Activated naive CD8-positive, alpha-beta T cell treated with anti-CD3 and anti-CD28 coated beads, Interleukin-2, amount 50 U/mL, for 16 hours (primary cell): ENCODE measurements at regions not wholly inside any gene's neighbourhood (a gene's known extent, or its start where the extent isn't known, plus 50 kb on each side); places are given as distances from the start of the nearest gene placed in this dataset.

ENCODE experiments used
- DNase-seq: peaks from one replicate; pipeline ENCODE4 v3.0.0-alpha.2; 2020; ENCODE audit warnings: low read depth, low spot score

DNA sequence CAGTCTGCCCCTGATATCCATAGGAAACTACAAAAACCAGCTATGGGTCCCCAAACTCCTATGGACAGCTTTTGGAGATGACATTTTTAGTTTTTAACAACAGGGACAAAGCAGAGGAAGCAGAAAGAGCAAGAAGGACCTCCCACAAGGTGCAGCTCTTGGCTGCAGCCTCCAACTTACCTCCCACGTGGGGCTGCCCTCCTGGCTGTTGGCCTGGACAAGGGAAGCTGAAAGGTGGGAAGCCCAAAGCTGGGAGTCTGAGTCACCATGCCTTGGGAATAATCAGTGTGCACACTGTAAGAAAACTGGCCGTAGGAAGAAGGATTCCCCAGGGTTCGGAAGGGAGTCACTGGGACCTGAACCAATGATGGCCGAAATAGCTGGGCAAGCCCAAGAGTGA is 51.8 kb upstream of the PAX1 start:
- no peak for DNase-seq

DNA sequence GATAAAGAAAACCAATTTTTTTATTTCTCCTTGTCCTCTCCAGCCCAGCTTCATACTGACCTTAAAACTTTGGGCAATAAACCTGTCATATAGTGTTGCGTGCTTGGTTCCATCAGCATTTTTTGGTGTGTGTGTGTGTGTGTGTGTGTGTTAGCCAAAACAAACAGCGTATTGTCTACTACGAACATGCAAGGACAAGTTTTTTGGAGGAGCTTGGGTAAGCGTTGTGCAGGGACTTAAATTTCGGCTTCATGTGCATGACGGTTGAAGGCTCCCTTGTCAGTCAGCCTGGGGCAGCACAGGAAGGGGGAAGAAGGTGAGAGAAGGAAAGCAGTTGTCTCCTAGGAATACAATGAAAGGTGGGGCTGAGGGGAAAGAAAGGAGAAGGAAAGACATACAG is 62.0 kb upstream of the PAX1 start:
- DNase-seq: no peak

DNA sequence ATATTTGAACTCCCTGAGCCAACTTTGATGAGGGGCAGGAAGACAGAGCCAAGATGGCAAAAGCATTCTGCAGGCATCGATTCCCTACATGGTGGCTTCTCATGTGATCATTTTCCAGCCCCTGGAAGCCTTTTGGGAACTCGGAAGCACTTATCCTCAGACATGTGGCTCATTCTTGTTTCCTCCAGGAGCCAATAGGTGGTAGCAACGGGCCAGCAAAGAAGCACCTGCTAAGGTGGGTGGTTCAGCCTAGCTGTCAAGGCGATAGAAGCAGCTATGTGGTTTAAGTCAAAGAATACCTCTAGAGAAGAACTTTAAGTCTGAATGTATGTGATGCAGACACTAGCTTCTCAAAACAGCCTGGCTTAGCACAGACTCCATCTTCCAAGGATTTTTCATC is 64.9 kb upstream of the PAX1 start:
- no peak for DNase-seq

DNA sequence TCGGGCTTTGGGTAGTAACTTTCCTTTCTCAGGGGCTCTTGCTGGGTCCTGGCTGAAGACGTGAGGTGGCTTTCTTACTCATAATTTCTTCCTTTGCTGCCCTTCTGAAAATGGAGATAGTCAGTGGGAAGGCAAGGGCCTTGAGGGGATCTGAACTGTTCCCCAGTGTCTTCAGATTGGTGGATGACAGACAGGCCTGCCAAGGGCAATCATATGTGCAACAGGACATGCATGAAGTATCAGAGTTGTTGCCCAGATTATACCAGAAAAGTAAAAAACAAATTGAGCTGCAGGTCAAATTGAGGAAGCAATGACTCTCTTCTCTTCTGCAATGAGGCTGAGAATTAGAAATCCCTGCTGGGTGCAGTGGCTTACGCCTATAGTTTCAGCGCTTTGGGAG is 71.6 kb upstream of the PAX1 start:
- DNase-seq: no peak

DNA sequence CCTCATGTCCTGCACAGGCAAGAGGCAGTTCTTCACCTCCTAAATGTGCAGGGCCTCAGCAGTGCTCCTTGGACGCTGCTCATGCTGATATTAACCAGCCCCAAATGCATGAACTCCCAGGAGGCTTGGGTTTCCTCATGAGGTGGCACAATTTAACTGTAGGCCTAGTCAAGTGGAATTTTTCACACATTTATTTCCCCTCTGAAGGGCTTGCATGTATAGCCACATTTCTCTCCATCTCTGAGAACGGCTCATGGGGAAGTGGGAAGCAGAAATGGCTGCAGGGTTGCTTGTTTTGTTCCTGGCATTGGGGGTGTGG is 72.8 kb upstream of the PAX1 start:
- no peak for DNase-seq

DNA sequence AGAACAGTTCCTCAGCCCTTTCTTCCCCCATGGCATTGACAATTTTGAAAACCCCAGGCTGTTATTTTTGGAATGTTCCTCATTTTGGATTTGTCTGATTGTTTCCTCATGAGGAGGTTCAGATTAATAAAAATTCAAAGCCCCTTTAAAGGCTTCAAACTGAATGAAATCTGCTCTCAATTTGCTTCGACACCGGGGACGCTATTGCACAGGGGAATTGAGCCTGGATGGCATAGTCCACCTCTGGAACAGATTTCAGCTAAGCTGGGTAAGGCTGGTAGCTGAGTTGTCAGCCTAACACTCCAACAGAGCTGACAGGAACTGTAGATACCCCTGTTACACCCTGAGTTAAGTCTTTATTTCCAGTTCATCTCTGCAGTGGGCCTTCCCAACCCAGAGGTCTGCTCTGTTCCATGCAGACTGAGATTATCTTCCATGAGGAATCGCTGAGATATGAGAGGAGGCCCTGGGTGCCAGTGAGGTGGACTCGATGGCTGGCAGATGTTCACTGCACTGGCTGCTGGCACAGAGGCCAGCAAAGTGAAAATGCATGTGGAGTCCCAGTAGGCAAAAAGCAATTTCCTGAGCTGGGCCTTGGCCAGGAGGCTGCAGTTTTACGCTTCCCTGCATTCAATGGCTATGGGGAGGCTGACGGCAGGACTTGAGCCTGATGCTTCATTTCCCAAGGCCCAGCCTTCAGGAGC is 73.3 kb upstream of the PAX1 start:
- no peak for DNase-seq

DNA sequence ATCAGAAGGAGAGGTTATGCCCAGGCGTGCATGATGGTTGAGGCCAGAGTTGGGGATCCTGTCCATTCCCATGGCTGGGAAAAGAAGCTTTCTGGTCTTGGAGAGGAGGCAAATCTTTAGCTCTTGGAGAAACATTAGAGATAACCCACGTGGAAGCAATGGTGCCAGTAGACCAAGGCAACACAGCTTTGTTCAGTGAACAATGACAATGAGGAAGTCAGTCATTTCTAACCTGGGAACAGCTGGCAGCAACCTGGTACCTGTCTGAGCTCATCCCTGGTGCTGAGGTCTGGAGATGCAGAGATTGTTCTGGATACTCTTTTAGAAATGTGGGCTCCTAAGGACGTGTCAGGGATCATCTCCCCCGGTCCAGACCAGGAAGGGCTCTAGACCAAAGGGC is 76.7 kb upstream of the PAX1 start:
- DNase-seq: no peak

DNA sequence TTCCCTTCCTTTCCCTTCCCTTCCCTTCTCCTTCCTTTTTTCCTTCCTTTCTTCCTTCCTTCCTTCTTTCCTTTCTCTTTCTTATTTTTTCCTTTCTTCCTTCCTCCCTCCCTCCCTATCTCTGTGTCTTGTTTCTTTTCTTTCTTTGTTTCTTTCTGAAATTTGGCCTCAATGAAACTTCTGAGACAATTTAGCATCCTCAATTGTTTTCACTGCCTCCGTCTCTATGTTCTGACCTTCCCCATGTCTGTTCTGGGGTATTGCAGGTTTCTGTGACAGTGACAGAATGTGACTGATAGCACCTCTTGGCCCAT is 81.7 kb upstream of the PAX1 start:
- DNase-seq: no peak

DNA sequence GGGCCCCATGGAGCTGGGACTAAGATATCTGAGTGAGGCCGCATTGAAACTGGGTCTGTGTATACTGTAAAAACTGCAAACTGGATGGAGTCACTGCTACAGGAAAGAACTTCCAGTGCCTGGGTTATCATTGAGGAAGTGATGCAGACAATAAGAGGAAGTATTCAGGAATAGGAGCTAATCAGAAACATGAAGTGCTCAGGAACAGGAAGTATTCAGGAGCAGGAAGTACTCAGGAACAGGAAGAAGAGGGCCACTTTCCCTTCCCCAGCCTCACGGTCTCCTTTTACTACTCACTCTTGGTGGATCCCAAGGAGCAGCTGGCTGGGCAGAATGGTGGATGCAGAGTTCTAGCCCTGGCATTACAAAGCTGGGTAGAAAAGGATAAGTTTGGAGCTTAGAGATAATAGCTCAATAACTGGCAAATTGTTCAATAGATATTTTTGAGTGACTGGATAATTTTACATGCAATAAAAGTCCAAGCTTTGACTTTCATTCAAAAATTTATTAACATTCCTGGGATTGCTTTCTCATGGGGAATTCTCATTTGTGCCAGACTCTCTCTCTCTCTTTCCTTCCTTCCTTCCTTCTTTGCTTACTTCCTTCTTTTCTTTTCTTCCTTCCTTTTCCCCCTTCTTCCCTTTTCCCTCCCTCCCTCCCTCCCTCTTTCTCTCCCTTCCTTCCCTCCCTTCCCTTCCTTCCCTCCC is 82.2 kb upstream of the PAX1 start:
- no peak for DNase-seq

DNA sequence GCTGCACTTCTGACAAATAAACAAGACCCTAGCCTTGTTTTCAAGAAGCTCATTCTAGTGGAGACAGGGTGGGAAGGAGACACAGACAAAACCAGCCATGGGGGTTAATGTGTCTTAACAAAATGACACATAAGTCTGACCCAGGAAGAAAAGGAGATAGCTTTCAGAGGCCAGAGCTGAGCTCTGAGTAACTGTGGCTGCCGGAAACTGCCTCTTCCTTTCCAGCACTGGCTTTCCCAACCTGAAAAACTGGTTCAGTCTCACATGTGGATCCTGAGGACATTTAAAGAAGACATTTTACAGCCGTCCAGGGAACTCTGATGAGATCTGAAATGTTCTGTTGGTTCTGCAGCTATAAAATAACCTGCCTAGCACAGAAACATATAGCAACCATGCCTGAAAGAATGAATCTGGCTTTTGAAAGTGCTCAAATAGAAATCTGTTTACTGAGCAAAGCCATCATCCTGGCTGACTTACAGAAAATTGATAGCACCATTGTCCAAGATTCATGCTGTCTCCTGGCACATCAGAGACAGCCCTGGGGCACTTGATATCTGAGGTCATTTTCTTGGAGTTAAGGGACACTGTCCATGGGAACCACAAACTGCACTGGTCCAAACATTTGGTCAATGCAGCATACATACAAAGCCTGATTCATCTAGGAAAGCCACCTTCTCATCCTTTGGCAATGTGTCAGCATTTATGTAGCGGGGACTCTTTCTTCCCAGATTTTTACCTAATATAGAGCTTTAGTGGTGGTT is 83.2 kb upstream of the PAX1 start:
- no peak for DNase-seq

DNA sequence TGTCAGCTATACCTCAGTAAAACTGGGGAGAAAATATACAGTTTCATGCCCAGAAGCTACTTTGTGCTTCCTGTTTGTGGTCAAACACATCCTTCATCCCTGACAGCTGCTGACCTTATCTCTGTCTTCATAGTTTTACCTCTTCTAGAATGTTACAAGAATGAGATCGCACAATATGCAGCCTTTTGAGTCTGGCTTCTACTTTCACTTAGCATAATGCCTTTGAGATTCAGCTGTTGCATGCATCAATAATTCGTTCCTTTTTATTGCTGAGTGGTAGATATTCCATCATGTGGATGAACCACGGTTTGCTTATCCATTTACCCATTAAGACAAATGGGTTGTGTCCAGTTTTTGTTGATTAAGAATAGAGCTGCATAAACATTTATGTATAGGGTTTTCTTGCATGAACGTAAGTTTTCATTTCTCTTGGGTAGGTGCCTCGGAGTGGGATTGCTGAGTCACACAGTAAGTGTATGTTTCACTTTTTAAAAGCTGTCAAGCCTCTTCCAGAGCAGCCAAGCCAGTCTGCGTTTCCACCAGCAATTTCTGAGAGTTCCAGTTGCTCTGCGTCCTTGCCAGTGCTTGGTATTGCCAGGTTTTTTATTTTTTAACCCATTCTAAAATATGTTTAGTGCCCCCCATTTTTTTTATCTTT is 86.6 kb upstream of the PAX1 start:
- no peak for DNase-seq

DNA sequence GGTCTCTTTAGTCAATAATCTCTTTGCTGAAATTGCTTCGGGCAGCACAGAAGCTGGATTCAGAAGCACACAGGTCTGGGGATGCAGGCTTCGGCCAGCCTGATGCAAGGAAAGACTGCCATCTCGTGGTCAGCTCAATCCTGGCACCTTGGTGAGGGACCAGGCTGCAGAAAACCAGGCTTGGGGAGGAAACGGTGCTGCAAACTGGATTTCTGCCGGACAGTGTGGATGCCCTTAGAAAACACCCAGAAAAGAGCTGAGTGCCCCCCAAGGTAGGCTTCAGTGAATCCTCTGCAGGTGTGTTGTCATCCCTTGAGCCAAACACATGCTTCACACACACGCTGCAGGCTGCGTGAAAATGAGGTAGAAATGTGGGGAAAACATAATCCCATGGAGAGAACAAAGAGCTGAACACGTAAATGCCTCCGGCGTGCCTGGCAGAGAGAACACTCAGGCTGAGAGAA is 89.8 kb upstream of the PAX1 start:
- DNase-seq: peak; percentile 17

DNA sequence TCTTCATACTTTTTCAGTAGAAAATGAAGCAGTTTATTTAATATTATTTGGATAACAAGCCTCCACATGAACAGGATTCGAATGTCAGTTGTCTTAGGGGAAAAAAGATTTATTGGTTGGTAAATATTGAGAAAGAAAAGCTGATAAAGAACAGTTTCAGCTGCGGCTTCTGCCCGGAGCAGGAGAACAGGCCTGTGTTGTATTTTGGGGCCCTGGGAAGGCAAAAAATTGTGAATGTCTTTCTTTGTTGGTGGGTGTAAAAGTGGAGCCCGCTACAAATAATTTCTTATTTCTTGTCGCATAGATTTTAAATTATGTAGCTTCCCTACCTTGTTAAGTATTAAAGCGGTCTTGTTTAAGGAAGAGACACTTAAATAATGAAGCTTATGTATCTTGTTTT is 90.5 kb upstream of the PAX1 start:
- DNase-seq: no peak

DNA sequence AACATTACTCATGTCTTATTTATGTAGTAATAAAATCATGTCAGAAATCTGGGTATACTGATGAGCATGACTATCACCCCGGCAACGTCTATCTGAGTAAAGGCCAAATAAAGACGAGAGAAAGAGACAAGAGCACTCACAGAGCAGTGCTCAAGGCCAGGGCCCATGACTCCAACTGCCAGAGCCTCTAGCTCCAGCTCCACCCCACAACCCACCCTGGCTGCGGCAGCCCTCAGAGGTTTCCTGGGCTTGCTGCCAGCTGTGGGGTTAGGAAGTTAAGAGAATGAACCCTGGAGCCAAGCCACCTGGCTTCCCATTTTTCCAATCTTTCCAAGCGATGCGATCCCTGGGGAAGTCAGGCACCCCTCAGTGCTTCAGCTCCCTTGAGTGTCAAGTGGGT is 92.0 kb upstream of the PAX1 start:
- DNase-seq: no peak

DNA sequence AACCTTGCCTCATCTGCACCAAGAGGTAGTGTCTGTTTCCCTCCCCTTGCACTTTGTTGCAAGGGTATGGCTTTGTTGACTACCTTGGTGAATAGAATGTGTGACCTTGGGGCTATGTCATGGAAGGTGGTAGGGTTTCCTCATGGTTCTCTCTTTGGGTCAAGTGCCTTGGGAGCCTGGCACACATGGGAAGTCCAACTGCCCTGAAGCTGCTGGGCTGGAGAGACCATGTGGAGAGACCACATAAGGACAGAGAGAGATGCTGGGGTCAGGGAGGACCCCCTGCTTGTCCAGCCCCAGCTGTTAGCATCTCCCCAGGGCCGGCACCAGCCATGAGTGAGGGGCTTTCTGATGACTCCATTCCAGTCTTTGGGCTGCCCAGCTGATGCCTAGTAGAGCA is 95.5 kb upstream of the PAX1 start:
- no peak for DNase-seq

DNA sequence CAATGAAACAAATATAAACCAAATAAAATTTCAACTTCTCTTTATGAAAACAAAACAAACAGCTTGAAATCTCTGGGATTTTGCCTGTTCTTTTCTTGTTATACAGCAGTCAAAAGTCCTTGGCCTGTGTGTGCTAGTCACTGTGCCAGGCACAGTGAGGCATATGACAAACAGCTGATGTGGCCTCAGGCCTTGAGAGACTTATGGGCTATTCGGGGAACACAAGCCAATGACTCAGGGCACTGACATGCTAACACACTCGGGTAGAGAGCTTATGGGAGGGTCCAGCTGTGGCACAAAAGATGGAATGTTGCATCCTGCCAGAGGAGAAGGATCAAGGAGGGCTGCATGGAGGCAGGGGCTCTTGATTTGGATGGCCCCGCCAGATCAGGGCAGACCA is 95.4 kb upstream of the NKX2-2 start:
- no peak for DNase-seq

DNA sequence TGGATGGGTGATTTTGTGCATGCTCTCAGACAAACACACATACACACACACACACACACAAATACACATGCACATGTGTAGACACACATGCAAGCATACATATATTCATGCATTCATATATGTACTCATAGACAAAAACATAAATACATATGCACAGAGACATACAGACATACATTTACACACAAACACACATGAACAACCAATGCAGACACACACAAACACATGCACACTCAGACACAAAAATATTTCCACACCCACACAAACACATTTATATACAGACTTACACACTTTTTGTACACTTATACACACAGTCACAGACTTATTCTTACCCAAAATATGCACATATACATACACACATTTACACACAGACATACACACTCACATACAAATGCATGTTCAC is 94.9 kb upstream of the NKX2-2 start:
- no peak for DNase-seq

DNA sequence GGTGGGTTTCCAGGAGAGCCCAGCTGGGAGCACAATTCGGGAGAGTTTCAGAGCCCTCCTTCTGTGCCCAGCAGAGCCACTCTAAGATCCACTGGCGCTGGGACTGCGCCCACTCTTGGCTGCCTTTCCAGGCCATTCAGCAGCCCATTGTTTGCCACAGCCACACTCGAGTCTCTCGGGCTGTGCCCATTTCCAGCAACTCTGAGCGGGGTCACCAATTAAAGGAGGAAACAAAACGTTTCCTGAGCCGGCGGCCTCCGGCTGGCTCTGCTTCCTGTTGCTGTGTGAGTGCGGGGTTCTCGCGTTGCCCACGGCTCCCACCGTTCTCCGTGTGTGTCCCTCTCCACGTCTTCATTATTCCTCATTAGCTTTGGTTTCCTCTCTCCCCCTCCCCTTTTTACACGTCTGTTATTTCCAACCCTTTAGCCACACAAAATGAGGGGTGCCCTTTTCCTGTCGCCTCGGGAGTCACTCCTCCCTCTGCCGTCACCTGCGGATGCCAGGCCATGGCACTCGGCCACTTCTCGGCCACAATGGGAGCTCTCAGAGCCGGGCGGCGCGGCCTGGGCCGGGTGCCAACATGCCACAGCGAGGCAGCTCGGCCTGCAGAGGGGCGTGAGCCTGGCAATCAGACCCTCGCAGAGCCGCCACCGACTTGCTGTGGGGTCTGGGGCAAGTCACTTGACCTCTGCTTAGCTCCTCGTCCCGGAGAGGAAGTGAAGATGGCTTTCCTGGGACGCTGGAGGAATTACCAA is 94.3 kb upstream of the NKX2-2 start:
- no peak for DNase-seq

DNA sequence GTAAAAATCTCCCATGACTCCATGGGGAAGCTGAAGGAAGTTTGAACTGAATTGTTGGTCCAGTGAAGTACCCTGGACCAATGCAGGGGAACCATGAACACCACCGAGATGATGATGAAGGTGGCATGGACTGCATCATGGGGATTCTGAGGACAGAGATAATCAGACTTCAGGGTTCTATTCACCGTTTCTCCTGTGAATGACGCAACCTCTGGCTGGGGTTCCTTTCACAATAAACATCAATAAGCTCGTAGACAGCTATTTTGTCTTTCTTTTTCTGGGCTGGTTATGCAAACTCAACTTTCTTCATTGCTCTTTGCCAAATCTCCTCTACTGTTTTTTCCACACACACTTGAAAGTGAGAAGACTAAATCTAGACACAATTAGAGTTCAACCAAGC is 87.9 kb upstream of the NKX2-2 start:
- DNase-seq: no peak

DNA sequence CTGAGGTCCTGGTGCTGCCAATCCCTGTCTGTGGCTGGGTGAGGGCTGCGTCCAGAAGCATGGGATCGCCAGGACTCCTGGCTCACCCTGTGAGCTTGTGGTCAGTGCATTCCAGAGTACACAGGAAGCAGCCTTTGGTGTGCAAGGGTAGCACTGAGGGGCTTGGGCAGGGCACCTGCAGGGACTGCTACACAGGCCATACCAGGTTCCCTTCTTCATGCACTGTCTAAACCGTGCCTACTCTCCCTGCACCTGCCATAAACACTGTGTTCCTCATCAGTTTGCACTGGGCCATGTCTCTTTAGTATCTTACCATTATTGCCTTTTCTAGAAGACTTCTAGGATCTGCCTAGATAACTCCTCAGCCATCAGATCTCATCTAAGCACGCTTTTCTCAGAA is 72.8 kb upstream of the NKX2-2 start:
- DNase-seq: no peak

DNA sequence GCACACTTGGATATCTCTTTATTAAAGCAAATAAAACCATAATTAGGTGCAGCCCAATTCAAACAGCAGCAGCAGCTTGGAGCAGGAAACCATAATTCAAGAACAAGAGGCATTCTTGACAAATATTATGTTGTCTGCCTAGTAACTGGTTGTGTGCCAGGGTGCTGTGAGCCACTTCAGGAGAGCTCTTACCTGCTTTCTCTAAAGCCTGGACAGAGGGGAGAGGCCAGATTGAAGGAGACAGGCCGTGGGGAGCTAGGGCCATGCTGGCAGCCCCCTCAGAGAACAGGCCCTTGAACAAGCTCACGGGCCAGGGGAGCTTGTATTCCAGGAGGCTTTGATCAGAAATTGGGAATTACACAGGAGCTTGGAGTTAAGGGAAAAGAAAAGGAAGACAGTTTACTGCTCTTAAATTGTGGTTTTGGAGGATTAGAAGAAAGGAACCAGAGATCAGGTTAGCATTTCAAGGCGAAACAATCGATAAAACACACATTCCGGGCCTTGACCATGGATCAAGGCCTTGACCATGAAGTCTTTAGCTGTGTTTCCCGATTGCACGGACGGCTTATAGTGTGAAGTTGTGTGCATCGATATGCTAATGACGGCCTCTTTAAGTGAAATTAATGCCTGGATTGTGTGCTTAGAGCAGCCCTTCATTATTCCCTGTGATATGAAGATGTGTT is 69.8 kb upstream of the NKX2-2 start:
- DNase-seq: no peak
